Natural killer cell (primary cell): ENCODE measurements at regions not wholly inside any gene's neighbourhood (a gene's known extent, or its start where the extent isn't known, plus 50 kb on each side); places are given as distances from the start of the nearest gene placed in this dataset.

Experiments
- ATAC-seq, 3 donors: fragments of 150-1000 bp in 2 of 3; fragments of 200-7000 bp in 1 of 3; cut with Tn5 transposase; 1 replicate in 1 of 3; 2 replicates in 2 of 3; pipeline ENCODE4 v1.10.0; 2021; ENCODE audit warnings: mild to moderate bottlenecking in 2 of 3, moderate library complexity in 2 of 3
- DNase-seq, 2 donors: peaks; one replicate each; pipeline versions ENCODE4 v3.0.0 to v3.0.0-alpha.2; 2013 to 2021; ENCODE audit warnings: mixed read lengths in 1 of 2
- H3K27ac ChIP-seq: one replicate; pipeline ENCODE4 v1.5.1; 2013; ENCODE audit warnings: mild to moderate bottlenecking, low read length
- H3K27me3 ChIP-seq: one replicate; pipeline ENCODE4 v1.6.1; 2013; ENCODE audit warnings: low read length; ENCODE audit not compliant: control insufficient read depth, insufficient read depth
- H3K36me3 ChIP-seq: one replicate; pipeline ENCODE4 v1.6.1; 2013; ENCODE audit warnings: low read length; ENCODE audit not compliant: control insufficient read depth, insufficient read depth
- H3K4me1 ChIP-seq: one replicate; pipeline ENCODE4 v1.6.1; 2013; ENCODE audit warnings: low read length; ENCODE audit not compliant: control insufficient read depth, insufficient read depth
- H3K4me3 ChIP-seq: one replicate; pipeline ENCODE4 v1.5.1; 2013; ENCODE audit warnings: low read length
- H3K9me3 ChIP-seq: one replicate; pipeline ENCODE4 v1.6.1; 2013; ENCODE audit warnings: low read length; ENCODE audit not compliant: control insufficient read depth, insufficient read depth
- H3K27ac Mint-ChIP-seq, 2 donors: one replicate each; pipeline ENCODE4 v1.8.0; 2022; ENCODE audit warnings: mild to moderate bottlenecking in 2 of 2, mixed read lengths in 2 of 2, moderate library complexity in 1 of 2
- H3K27me3 Mint-ChIP-seq, 2 donors: one replicate each; pipeline ENCODE4 v1.8.0; 2022; ENCODE audit warnings: low read depth in 2 of 2, mixed read lengths in 2 of 2
- H3K36me3 Mint-ChIP-seq: one replicate; pipeline ENCODE4 v1.8.0; 2022; ENCODE audit warnings: mixed read lengths
- H3K4me1 Mint-ChIP-seq, 2 donors: one replicate each; pipeline ENCODE4 v1.8.0; 2022; ENCODE audit warnings: mixed read lengths in 2 of 2
- H3K4me3 Mint-ChIP-seq: one replicate; pipeline ENCODE4 v1.8.0; 2022; ENCODE audit warnings: mild to moderate bottlenecking, moderate library complexity, mixed read lengths
- H3K9me3 Mint-ChIP-seq, 2 donors: one replicate each; pipeline ENCODE4 v1.8.0; 2022; ENCODE audit warnings: mixed read lengths in 2 of 2
- CTCF ChIP-seq: fragments of 200-600 bp; IDR thresholded peaks from one replicate; pipeline ENCODE4 v1.8.0; 2022; ENCODE audit warnings: antibody characterized with exemption
- WGBS: methylation state at CpG from one replicate; pipeline ENCODE4 v1.1.7; 2013; ENCODE audit warnings: missing lambda C conversion rate; ENCODE audit not compliant: insufficient coverage; 5-methylcytosine and 5-hydroxymethylcytosine counted together
- intact Hi-C: fragments of 100-400 bp; cut with micrococcal nuclease; formaldehyde crosslinking; loops from one replicate; pipeline ENCODE4 v1.14.2; 2022

DNA sequence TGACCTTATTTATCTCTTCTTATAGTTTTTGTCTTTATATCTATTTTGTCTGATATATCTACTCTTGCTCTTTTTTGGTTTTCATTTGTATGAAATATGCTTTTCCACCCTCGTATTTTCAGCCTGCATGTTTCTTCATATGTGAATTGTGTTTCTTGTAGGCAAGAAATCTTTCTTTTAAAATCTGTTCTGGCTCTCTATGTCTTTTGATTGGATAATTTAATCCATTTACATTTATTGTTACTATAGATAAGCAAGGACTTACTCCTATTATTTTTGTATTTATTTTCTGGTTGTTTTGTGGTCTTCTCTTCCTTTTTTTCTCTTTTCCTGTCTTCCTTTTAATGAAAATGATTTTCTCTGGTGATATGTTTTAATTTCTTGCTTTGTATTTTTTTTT is 403.1 kb downstream of the DCAF12L2 start:
- Mint-ChIP-seq H3K4me3 (no peak overlapping the region), H3K36me3 (no peaks in the 10 kb centered on the region), H3K9me3 (peaks cover 9 to 25% of the 10 kb centered on the region in 2 donors), H3K27me3 (no peaks in the 10 kb centered on the region), H3K27ac (no peak overlapping the region), H3K4me1 (no peaks in the 10 kb centered on the region)
- whole genome bisulfite sequencing, result no CpG with 5 or more reads among the region's 1 CpG
- DNase-seq (no peak), ATAC-seq (no peak)
- no peaks in the 10 kb centered on the region for H3K4me1 ChIP-seq
- H3K9me3 ChIP-seq, result no peaks in the 10 kb centered on the region
- H3K27me3 ChIP-seq, result no peaks in the 10 kb centered on the region
- TF ChIP-seq CTCF, result no peak
- H3K4me3 ChIP-seq, result no peak overlapping the region
- intact Hi-C loops, result no loop called here
- no peaks in the 10 kb centered on the region for H3K36me3 ChIP-seq
- no peak overlapping the region for H3K27ac ChIP-seq

- H3K36me3 Mint-ChIP-seq, result no peaks in the 10 kb centered on the region
- H3K4me1 Mint-ChIP-seq, result no peaks in the 10 kb centered on the region
- no peak for ATAC-seq
- H3K27me3 Mint-ChIP-seq, result no peaks in the 10 kb centered on the region
- no peaks in the 10 kb centered on the region for H3K36me3 ChIP-seq
- TF ChIP-seq CTCF, result no peak
- no peaks in the 10 kb centered on the region for H3K4me1 ChIP-seq
- no peaks in the 10 kb centered on the region for H3K9me3 ChIP-seq
- WGBS, result 90% methylated on average over 2 of the region's 2 CpGs
- H3K27ac Mint-ChIP-seq, result no peak overlapping the region
- DNase-seq, result no peak
- peaks cover 7 to 22% of the 10 kb centered on the region in 2 donors for H3K9me3 Mint-ChIP-seq
- no peak overlapping the region for H3K27ac ChIP-seq
- no peak overlapping the region for H3K4me3 ChIP-seq
- no peak overlapping the region for H3K4me3 Mint-ChIP-seq
- H3K27me3 ChIP-seq, result no peaks in the 10 kb centered on the region
- intact Hi-C loops, result no loop called here
Observed at GRCh38 chrX:125765347-125765746, 400.7 kb downstream of the DCAF12L2 start.

DNA sequence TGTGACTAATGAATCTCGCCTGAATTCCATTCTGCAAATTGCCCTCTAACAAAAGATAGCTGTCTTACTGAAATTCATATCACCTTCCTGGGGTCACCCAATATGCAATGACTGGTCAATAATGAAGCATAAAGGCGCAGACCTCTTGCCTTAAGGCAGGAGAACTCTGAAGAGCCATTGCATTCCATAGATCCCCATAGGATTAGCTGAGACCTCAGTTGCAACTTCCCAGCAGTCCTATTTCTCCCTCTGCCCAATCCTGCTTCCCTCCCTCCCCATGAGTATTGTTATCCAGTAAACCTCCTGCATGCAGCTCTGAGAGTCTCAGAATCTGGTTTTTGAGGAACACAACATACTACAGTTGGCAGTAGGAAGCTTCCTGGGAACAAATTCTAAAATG is 396.5 kb downstream of the DCAF12L2 start:
- no peaks in the 10 kb centered on the region for H3K4me1 Mint-ChIP-seq
- H3K27me3 Mint-ChIP-seq, result no peaks in the 10 kb centered on the region

More for the DNA sequence above, 396.5 kb downstream of the DCAF12L2 start:
- H3K36me3 Mint-ChIP-seq, result no peaks in the 10 kb centered on the region
- Histone ChIP-seq H3K27me3 (no peaks in the 10 kb centered on the region), H3K27ac (no peak overlapping the region), H3K4me3 (no peak overlapping the region), H3K9me3 (no peaks in the 10 kb centered on the region), H3K36me3 (no peaks in the 10 kb centered on the region), H3K4me1 (no peaks in the 10 kb centered on the region)
- 85% methylated on average over 1 of the region's 2 CpGs for WGBS
- no peak for TF ChIP-seq CTCF
- ATAC-seq (no peak), DNase-seq (no peak)
- H3K9me3 Mint-ChIP-seq, result peaks cover 2 to 6% of the 10 kb centered on the region in 2 donors
- H3K4me3 Mint-ChIP-seq, result no peak overlapping the region
- intact Hi-C loops, result no loop called here
- no peak overlapping the region for H3K27ac Mint-ChIP-seq
